GM19438 (cell line): ENCODE measurements at regions not wholly inside any gene's neighbourhood (a gene's known extent, or its start where the extent isn't known, plus 50 kb on each side); places are given as distances from the start of the nearest gene placed in this dataset.

ENCODE experiments used
- ATAC-seq: cut with Tn5 transposase; IDR thresholded peaks from one replicate; pipeline ENCODE4 v1.9.1; 2021; ENCODE audit warnings: low read depth; ENCODE audit not compliant: unreplicated experiment

DNA sequence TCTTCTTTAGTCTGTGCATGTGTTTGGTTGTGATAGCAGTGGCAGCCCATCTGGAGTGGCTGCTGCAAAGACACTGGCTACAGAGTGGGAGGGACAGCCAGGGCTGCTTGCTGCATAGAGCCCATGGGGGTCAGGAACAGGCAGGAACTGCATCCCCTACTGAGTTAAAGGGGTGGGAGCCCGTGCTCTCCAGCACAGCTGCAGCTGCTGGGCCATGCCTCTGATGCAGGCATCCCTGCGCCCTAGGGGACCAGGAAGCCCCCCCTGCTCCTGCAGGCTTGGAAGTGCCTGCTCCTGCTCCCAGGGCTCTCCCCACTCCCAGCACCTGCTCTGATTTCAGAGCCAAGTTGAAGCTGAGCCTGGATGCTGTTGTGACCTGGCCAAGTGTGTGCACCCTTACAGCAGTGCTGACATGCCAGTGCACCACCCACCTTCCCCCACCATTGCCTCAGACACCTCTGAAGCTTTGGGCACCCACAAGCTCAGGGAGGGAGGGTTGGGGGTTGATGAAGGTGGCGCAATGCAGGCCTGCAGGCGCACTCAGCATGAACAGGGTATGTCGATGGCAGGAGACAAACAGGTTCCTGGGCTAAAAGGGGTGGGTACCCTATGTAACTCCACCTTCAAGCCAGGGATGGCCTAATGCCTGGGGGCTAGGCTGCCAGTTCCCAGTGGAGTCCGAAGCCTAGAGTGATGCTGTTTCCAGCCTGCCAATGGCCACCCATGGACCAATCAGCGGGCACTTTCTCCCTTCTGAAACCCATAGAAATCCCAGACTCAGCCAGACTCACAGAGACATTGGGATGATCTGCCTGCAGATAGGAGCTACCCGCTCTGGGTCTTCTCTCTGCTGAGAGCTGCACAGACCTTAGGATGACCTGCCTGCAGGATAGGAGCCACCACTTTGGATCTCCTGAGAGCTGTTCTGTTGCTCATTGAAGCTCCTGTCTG, 919.9 kb upstream of the MIR17HG start:
- ATAC-seq: no peak

DNA sequence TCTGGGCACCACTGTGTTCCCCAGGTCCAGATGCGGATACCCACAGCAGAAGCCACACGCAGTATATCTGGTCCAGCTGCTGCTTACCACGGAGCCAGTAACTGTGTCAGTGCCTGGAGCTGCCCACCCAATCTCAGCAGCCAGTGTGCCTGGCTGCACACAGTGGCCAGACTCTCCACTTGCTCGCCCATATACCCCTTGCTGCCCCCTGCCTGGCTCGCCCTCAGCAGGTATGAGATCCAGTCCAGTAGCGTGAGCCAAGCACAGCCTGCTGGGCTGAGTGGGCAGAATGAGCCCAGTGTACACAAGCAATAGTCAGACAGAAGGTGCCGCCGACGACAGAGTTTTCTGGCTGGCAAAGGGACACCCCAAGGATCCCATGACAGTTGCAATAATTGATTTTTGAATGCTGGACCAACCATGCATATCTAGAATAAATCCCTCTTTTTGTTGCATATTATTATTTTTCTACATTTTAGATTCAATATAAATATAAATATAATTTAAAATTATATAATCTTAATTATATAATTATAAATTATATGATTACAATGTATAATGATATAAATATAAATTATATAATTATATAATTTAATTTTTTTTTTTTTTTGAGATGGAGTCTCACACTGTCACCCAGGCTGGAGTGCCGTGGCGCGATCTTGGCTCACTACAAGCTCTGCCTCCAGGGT, 918.8 kb upstream of the MIR17HG start:
- ATAC-seq: no peak

DNA sequence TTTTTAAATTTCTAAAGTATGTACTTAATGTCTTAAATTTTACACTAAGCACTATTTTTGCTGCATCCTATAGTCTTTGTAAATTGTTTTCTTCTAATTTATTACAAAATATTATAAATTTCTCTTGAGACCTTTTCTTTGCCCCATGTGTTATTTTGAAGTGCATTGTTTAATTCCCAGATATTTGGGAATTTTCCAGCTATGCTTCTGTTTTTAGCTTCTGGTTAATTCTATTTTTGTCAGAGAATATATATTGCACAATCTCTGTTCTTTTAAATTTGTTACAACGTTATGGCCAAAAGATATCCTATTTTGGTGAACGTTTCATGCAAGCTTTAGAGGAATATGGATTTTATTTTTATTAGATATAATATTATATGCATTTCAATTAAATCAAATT, 917.4 kb upstream of the MIR17HG start:
- ATAC-seq: no peak

DNA sequence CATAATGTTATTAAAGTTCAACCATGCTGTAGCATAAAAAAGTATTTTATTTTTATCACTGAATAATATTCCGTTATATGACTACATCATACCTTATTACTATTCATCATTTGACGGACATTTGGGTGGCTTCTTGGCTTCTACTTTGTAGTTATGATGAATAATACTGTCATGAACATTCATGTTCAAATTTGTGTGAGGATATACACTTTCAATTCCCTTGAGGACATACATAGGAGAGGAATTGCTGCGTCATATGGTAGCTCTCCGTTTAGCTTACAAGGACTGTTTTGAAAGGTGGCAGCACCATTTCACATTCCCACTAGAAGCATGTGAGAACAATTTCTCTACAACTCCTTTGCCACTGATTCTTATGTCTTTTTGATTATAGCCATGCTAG, 910.8 kb upstream of the MIR17HG start:
- ATAC-seq: no peak

DNA sequence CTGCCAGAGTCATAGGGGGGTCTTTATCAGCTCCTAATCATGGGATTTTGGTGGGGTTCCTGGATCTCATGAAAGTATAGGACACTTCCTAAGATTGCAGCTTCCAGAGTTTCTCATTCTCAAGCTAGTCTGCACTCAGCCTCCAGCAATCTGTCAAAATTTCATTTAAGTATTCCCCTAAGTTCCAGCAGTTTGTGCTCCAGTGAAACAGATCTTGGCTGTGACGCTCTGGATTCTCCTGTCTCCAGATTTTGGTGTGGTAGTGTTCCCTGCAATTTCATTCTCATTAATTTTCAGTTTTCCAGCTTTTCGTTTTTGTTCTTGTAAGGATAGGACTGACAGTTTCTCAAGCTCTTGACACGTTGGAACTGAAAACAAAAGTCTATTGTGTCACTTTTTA, 908.9 kb upstream of the MIR17HG start:
- no peak for ATAC-seq

DNA sequence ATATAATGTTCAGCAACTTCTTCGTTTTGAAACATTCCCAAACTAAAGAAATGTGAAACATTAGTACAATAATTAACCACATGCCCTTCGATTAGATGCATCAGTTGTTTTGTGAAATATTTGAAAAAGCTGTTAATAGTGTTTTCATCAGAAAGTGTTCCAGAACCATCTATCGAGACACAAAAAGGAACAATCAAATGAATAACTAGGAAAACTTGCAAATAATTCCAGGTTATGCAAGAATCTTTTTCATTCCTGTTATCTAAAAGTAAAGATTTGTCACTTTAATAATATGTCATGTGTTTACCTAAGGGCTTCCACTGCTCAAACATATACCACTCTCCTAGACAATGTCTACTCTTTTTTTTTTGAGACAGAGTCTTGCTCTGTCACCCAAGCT, 904.2 kb upstream of the MIR17HG start:
- no peak for ATAC-seq

DNA sequence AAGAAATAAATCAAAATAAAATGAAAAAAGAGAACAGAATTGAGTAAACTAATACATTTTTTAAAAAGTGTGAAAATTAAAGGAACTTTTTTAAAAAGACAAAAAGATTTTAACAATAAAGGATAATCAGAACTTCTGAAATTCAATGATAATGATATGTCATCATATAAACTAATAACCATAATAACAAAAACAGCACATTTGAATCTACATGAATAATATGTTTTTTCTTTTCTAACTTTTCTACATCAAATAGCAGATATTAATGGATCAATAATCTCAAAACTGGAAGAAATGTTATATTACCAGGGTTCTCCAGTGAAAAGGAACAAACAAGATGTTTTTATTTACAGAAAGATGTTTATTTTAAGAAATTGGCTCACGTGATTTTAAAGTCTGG, 903.3 kb upstream of the MIR17HG start:
- ATAC-seq: no peak

DNA sequence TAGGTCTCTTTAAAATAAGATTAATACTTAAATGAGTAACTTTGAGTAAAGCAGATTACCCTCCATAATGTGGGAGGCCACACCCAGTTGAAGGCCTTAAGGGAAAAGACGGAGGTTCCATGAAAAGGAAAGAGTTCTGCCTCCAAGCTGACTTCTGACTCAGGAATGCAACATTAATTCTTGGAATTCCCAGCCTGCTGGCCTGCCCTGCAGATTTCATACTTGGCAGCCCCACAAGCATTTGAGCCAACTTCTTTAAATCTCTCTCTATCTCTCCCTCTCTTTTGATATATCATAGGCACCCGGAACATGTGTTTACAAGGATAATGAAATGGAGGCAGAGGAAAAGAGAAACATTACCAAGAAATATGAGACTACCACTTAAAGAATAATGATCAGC, 902.3 kb upstream of the MIR17HG start:
- ATAC-seq: no peak

DNA sequence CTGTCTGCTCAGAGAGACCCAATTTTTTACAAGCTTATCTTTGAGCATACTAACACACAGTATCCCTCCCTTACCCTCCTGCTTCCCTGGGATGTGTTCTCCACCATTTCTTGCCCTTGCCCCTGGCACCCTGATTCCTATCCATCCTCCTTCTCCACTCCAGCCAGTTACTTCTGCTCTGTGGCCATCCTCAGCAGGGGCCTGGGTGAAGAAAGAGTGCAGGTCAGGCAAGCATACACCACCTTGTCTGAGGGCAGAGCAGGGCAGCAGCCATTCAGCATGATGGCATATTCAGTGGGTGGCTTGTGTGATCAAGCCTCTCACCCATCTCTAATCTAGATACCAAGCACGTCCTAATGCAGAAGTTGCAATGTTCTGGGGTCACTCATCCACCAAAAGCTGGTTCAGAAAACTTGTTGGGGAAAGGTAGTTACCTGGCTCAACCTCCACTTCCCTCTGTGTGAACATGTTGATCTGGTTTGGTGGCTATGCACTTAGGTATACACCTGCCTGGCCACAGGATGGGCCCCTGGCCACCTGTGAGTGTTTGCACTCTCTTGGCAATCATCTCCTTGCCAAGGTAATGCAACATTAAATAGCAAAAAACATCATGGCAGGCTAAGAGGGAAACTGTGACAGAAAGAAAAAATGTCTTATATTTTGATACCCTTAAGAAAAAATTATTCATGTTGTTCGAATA, 900.3 kb upstream of the MIR17HG start:
- ATAC-seq: no peak

DNA sequence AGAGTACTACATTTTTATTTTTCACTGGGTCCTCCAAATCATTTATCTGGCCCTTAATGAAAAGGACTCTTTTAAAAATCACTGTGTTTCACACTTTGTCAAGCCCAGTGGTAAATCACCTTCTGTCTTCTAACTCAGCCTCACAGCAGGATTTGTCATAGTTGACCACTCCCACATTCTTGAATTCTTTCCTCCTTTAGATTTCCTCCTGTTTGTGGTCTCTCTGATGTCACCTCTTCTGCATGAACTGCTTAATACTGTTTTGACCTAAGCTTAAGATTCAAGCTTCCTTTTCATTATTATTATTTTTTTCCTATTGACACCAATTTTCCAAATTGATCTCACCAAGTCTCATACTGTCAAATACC, 899.8 kb upstream of the MIR17HG start:
- no peak for ATAC-seq

DNA sequence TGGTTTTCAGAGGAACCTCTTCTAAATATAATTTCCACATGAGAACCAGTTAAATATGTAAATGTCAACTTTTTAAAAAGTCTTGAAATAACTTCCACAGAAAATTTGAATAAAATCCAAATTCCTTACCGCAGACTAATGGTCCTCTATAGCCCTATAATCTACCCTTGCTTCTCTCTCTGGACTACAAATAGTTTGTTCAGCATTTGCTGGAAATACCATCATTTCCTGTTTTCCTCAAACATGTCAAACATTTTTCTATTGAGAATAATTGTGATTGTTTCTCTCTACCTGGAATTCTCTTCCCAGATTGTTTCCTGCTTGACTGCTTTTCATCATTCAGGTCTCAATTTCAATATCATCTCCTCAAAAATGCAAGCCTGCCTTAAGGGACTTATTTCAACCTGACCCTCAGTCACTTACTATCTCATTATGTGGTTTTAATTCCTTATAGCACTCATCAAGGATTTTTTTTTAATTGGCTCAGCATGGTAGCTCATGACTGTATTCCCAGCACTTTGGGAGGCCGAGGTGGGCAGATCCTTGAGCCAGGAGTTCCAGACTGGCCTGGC, 898.9 kb upstream of the MIR17HG start:
- no peak for ATAC-seq

DNA sequence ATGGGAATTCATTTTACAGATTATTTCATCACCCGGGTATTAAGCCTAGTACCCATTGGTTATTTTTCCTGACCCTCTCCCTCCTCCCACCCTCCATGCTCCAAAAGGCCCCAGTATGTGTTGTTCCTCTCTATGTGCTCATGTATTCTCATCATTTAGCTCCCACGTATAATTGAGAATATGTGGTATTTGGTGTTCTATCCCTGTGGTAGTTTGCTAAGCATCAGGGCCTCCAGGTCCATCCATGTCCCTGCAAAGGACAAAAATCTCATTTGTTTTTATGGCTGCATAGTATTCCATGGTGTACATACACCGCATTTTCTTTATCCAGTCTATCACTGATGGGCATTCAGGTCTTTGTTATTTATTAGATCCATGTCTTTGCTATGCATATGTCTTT, 894.1 kb upstream of the MIR17HG start:
- ATAC-seq: no peak

DNA sequence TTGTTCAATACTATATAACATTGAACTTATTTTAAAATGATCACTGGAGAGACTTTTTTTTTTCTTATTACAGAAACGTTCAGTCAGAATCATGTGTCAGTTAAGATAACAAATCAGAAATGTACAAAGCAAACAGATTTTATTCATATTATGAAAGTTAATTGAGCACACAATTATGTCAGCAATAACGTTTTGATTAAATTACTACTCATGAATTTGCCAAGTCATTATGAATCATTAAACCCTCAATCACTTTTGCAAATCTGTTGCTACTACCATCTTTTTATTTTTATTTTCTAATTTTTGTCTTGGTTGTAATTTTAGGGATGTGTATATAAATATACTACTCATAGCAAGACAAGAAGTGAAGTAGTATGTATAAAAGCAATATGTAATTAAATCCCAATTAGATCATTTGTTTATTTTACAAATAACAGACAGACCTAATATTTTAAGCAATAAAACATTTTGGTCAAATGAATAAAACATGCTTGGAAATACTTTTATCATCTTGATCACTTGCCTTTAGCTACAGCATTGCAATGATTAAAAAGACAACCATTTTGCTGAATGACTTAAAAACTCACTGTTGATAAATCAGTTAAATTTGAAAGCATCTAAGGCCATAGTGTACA, 893.4 kb upstream of the MIR17HG start:
- ATAC-seq: no peak

DNA sequence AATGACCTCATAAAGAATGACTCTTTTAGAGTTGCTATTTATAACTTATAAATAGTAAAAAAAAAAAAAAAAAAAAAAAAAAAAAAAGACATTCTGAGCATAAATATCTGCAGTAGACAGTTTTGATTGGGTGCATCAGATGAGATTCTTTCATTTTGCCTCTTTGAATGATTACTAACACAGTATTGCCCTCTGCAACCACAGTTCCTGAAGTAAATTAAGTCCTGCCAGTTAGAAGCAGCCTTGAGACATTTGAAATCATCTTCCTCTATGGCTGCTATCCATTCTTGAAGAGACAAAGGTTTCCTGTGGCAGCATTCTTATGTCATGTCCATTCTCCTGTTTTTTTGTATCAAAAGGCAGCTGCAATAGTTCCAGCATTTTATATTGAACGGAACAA, 892.4 kb upstream of the MIR17HG start:
- ATAC-seq: no peak

DNA sequence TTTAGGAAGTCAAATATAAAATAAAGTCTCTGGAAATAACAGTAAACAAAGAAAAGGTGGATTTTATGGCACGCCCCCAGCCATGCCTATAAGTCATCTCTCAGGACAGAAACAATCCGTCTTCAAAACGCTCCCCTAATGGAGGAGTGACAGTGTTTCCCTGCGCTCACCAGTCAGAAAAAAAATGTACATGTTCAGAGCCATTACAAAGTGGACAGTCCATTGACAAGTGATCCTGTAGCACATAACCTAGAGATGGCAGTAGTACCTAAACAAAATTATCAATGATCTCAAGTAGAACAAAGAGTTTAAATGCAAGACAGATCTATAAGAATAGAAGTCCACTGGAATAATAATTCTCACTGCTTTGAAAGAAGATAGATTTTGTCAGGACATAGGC, 891.7 kb upstream of the MIR17HG start:
- ATAC-seq: no peak

DNA sequence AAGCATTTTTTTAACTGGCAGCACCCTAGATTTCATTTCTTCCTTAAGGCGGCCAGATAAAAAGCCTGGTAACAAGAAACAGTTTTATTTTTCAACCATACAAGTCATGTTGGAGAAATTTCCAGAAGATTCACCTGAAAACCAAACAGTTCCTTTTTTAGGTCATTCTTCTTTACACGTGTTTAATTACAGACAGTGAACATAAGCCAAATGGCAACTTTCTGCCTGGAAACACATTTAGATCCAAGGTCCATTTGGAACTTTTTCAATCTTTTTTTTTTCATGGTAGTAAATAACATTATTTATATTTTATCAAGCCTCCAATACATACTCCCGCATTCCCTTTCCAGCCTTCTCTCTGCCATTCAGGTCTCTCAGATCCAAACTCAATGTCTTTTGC, 886.1 kb upstream of the MIR17HG start:
- no peak for ATAC-seq

DNA sequence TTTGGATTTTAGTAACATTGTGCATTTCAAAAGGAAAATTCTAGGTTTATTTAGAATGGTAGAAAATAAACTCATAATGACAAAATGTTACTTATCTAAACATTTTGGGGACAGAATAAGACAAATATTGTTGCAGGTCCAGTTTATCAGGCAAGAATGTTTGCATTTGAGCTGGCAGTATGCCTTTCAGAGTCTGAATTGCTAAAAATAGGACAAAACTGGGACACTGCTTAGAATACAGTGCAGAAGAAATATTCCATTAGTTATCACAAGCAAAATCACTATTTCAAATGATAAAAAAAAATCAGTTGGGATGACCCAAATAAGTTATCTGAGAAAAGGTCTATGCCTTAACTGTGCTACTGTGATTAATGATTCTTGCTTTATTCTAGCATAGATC, 870.3 kb upstream of the MIR17HG start:
- no peak for ATAC-seq

DNA sequence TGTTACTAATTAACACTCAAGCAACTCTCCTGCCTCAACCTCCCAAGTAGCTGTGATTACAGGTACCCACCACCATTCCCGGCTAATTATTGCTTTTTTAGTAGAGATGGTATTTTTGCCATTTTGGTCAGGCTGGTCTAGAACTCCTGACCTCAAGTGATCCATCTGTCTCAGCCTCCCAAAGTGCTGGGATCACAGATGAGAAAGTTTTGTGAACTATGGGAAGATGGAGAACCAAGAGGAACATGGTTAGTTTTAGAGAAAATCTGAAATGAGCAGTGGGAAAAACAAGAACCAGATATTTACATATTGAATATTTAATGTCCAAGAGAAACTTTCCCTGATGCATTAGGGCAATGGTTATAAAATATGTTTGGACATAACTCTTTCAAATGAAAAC, 863.6 kb upstream of the MIR17HG start:
- no peak for ATAC-seq

DNA sequence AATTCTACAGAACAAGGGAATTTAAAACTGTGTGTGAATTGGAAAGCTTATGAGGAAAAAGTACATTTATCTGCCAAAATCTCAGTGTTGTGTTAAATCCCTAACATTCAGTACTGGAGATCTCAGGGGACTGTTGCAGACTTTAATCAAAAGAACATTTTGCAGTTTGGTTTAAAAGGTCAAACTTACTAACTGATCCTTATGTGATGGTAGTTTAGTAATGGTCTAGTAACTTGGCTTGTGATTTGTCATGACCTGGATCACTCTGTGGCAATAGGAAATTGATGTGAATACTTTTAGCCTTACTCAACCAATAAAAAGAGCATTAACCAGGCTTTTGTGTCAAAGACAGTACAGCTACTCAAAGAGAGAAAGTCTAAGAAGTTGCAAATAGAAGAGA, 862.1 kb upstream of the MIR17HG start:
- ATAC-seq: no peak

DNA sequence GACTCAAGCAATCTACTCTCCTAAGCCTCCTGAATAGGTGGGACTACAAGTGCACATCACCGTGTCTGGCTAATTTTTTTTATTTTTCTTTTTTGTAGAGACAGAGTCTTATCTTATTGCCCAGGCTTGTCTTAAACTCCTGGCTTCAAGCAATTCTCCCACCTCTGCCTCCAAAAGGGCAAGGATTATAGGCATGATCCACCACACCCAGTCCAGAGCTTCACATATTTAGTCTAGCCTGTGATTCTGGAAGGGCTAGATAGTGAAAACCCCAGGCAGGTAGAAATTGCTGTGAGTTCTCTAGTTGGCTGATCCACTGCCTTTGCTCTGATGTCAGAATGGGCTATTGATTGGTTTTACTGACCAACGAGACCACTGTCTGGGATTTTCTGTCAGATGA, 854.6 kb upstream of the MIR17HG start:
- no peak for ATAC-seq

DNA sequence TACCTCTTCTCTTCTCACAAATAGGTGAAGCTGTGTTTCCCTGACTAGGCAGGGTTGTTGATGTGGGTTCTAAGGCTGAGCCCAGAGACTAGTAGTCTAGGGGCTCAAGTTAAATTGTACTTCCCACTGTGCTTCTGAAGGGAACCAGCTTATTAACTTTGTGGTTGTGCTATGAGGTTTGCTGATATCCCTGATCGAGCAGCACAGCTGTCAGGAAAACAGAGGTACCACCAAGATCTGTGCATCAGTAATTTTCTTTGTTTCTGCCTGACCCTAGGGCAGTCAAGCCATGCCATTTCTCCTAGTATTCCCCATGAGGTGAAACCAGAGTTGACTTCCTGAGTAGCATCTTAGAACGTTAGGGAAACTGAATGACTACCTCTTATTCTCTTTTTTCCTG, 853.8 kb upstream of the MIR17HG start:
- ATAC-seq: no peak
